Ascending aorta (tissue), 2 donors: ENCODE measurements at regions not wholly inside any gene's neighbourhood (a gene's known extent, or its start where the extent isn't known, plus 50 kb on each side); places are given as distances from the start of the nearest gene placed in this dataset.
A peak's percentile ranks its signal among the peaks of the same experiment; 100 is the strongest.

Source experiments
- DNase-seq, 2 donors: peaks; one replicate each; pipeline ENCODE4 v3.0.0-alpha.2; 2019; ENCODE audit warnings: low spot score in 2 of 2
- H3K27ac ChIP-seq, 2 donors: fragments of 200-600 bp; sonication (generic); one replicate each; pipeline ENCODE4 v1.5.1; 2016 to 2017; ENCODE audit warnings: mild to moderate bottlenecking in 1 of 2
- H3K27me3 ChIP-seq: fragments of 200-600 bp; sonication (generic); one replicate; pipeline ENCODE4 v1.5.1; 2017
- H3K36me3 ChIP-seq, 2 donors: fragments of 200-600 bp; sonication (generic); one replicate each; pipeline ENCODE4 v1.5.1; 2016
- H3K4me1 ChIP-seq, 2 donors: fragments of 200-600 bp; sonication (generic); one replicate each; pipeline ENCODE4 v1.5.1; 2016 to 2017; ENCODE audit warnings: mild to moderate bottlenecking in 1 of 2
- H3K4me3 ChIP-seq, 2 donors: fragments of 200-600 bp; sonication (generic); one replicate each; pipeline ENCODE4 v1.5.1; 2016 to 2017; ENCODE audit warnings: mild to moderate bottlenecking in 1 of 2
- H3K9me3 ChIP-seq, 2 donors: fragments of 200-600 bp; sonication (generic); one replicate each; pipeline ENCODE4 v1.5.1; 2016
- CTCF ChIP-seq, 3 experiments: fragments of 200-600 bp in 2 of 3; fragments of 450-650 bp in 1 of 3; sonication (generic) in 2 of 3; IDR thresholded peaks; one replicate each; pipeline ENCODE4 v1.5.1; 2016 to 2019; ENCODE audit warnings: antibody characterized with exemption in 3 of 3, mild to moderate bottlenecking in 1 of 3, moderate library complexity in 1 of 3
- intact Hi-C: fragments of 100-400 bp; cut with DNase I; formaldehyde crosslinking; loops from one replicate; pipeline ENCODE4 v1.15.1; 2023

GRCh38 chr15:36361351-36361870 lies 218.0 kb upstream of the CDIN1 start:
- no peak for TF ChIP-seq CTCF (IDR thresholded peaks at IDR 0.05)
- Histone ChIP-seq H3K27ac (no peak overlapping the region), H3K36me3 (no peaks in the 10 kb centered on the region), H3K9me3 (no peaks in the 10 kb centered on the region), H3K27me3 (no peaks in the 10 kb centered on the region), H3K4me1 (peaks cover 8 to 16% of the 10 kb centered on the region in 2 donors), H3K4me3 (no peak overlapping the region)
- intact Hi-C loops = no loop called here
- DNase-seq = no peak

- Histone ChIP-seq H3K27me3 (no peaks in the 10 kb centered on the region), H3K36me3 (no peaks in the 10 kb centered on the region), H3K9me3 (no peaks in the 10 kb centered on the region), H3K27ac (no peak overlapping the region), H3K4me1 (peaks cover 3 to 8% of the 10 kb centered on the region in 2 donors), H3K4me3 (no peak overlapping the region)
- no peak for DNase-seq
- TF ChIP-seq CTCF (IDR thresholded peaks at IDR 0.05) = no peak
- intact Hi-C loops = no loop called here
Observed at GRCh38 chr15:36362509-36362915, 216.9 kb upstream of the CDIN1 start.

GRCh38 chr15:36363335-36363734 lies 216.1 kb upstream of the CDIN1 start:
- no peak for TF ChIP-seq CTCF (IDR thresholded peaks at IDR 0.05)
- no peak overlapping the region for H3K4me3 ChIP-seq
- no peaks in the 10 kb centered on the region for H3K36me3 ChIP-seq
- DNase-seq = no peak
- no peaks in the 10 kb centered on the region for H3K4me1 ChIP-seq
- no peaks in the 10 kb centered on the region for H3K9me3 ChIP-seq
- H3K27me3 ChIP-seq = no peaks in the 10 kb centered on the region
- intact Hi-C loops = no loop called here
- peak overlapping the region in 1 of 2 donors; percentile 8 for H3K27ac ChIP-seq

- H3K9me3 ChIP-seq = no peaks in the 10 kb centered on the region
- H3K4me1 ChIP-seq = no peaks in the 10 kb centered on the region
- H3K27ac ChIP-seq = peak overlapping the region in 1 of 2 donors; percentile 8
- TF ChIP-seq CTCF (IDR thresholded peaks at IDR 0.05) = no peak
- intact Hi-C loops = no loop called here
- DNase-seq = no peak
- H3K27me3 ChIP-seq = no peaks in the 10 kb centered on the region
- no peaks in the 10 kb centered on the region for H3K36me3 ChIP-seq
- no peak overlapping the region for H3K4me3 ChIP-seq
Observed at GRCh38 chr15:36364377-36364776, 215.0 kb upstream of the CDIN1 start.

GRCh38 chr15:36365963-36366362 lies 213.5 kb upstream of the CDIN1 start:
- TF ChIP-seq CTCF (IDR thresholded peaks at IDR 0.05) = no peak
- Histone ChIP-seq H3K4me3 (no peak overlapping the region), H3K27me3 (no peaks in the 10 kb centered on the region), H3K27ac (no peak overlapping the region), H3K9me3 (no peaks in the 10 kb centered on the region), H3K4me1 (no peaks in the 10 kb centered on the region), H3K36me3 (no peaks in the 10 kb centered on the region)
- DNase-seq = no peak
- intact Hi-C loops = no loop called here
